SHP77 (cell line): ENCODE measurements at regions not wholly inside any gene's neighbourhood (a gene's known extent, or its start where the extent isn't known, plus 50 kb on each side); places are given as distances from the start of the nearest gene placed in this dataset.

Experiments
- DNase-seq, 2 experiments: peaks; one replicate each; lab custom pipeline; 2025; lab: John Stamatoyannopoulos, UW

GRCh38 chr1:87999852-88000251 lies 671.2 kb downstream of the LMO4 start:
- no peak for DNase-seq

GRCh38 chr1:88001460-88001859 lies 672.8 kb downstream of the LMO4 start:
- DNase-seq: no peak

GRCh38 chr1:88003255-88003654 lies 674.6 kb downstream of the LMO4 start:
- no peak for DNase-seq

- no peak for DNase-seq
Measured at GRCh38 chr1:88009916-88010315, 674.2 kb upstream of the PKN2 start.

- no peak for DNase-seq
Measured at GRCh38 chr1:88013485-88013884, 670.6 kb upstream of the PKN2 start.

- DNase-seq: no peak
Measured at GRCh38 chr1:88014131-88014530, 669.9 kb upstream of the PKN2 start.

- no peak for DNase-seq
Measured at GRCh38 chr1:88016947-88017346, 667.1 kb upstream of the PKN2 start.

GRCh38 chr1:88021529-88021928 lies 662.5 kb upstream of the PKN2 start:
- no peak for DNase-seq

- DNase-seq: no peak
Measured at GRCh38 chr1:88022516-88022915, 661.6 kb upstream of the PKN2 start.

GRCh38 chr1:88029142-88029541 lies 654.9 kb upstream of the PKN2 start:
- no peak for DNase-seq

- no peak for DNase-seq
Measured at GRCh38 chr1:88029899-88030298, 654.2 kb upstream of the PKN2 start.

- DNase-seq: peak in 1 of 2 experiments; percentile 21
Measured at GRCh38 chr1:88035578-88035977, 648.5 kb upstream of the PKN2 start.

GRCh38 chr1:88036345-88037014 lies 647.6 kb upstream of the PKN2 start:
- no peak for DNase-seq

- no peak for DNase-seq
Measured at GRCh38 chr1:88039240-88039639, 644.8 kb upstream of the PKN2 start.

- no peak for DNase-seq
Measured at GRCh38 chr1:88043834-88044233, 640.2 kb upstream of the PKN2 start.

GRCh38 chr1:88052167-88052566 lies 631.9 kb upstream of the PKN2 start:
- DNase-seq: no peak

- DNase-seq: no peak
Measured at GRCh38 chr1:88053065-88053464, 631.0 kb upstream of the PKN2 start.

- DNase-seq: no peak
Measured at GRCh38 chr1:88056881-88057280, 627.2 kb upstream of the PKN2 start.

- DNase-seq: no peak
Measured at GRCh38 chr1:88058205-88058604, 625.9 kb upstream of the PKN2 start.

GRCh38 chr1:88060112-88060673 lies 623.9 kb upstream of the PKN2 start:
- DNase-seq: no peak

GRCh38 chr1:88060750-88061491 lies 623.2 kb upstream of the PKN2 start:
- no peak for DNase-seq

GRCh38 chr1:88061492-88062177 lies 622.4 kb upstream of the PKN2 start:
- peak; percentile 25 to 33 for DNase-seq

GRCh38 chr1:88062650-88063153 lies 621.4 kb upstream of the PKN2 start:
- DNase-seq: no peak
